ENCODE measurements at regions not wholly inside any gene's neighbourhood (a gene's known extent, or its start where the extent isn't known, plus 50 kb on each side); places are given as distances from the start of the nearest gene placed in this dataset.

DNA sequence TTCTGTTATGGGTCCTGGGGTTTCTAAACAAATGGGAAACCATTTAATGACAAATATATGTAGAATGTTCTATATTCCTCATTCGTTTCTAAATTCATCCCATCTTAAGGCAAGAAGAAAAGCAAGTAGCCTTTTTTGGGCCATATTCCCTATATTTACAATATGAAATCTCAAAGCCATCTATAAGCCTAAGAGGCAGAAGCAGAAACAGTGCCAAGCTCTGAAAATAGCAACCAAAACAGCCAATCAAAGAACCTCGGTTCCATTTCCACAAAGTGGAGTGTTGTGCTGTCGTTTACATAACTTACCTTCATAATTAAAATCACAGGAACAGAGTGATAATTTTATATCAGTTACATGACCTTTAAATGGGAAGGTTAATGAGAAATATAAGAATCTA, 330.6 kb upstream of the GATB start:
- no peaks in the 10 kb centered on the region for H3K36me3 ChIP-seq (ENCODE audit: control insufficient read depth in 1 of 2, insufficient read depth in 2 of 2, low read length in 2 of 2)
- no peak overlapping the region for H3K27ac ChIP-seq (ENCODE audit: low read depth, low read length)
- no peaks in the 10 kb centered on the region for H3K27me3 ChIP-seq (ENCODE audit: control insufficient read depth in 1 of 2, insufficient read depth in 2 of 2, low read length in 2 of 2)
- H3K4me3 ChIP-seq (ENCODE audit: low read depth in 1 of 2, low read length in 2 of 2), result no peak overlapping the region
- peaks cover 0 to 5% of the 10 kb centered on the region in 2 donors for H3K4me1 ChIP-seq (ENCODE audit: control insufficient read depth in 1 of 2, insufficient read depth in 2 of 2, low read length in 2 of 2)
- no peak overlapping the region for H3K9ac ChIP-seq (ENCODE audit: low read depth in 1 of 2, low read length in 2 of 2)
- no peaks in the 10 kb centered on the region for H3K9me3 ChIP-seq (ENCODE audit: control insufficient read depth in 1 of 2, low read length in 2 of 2)

DNA sequence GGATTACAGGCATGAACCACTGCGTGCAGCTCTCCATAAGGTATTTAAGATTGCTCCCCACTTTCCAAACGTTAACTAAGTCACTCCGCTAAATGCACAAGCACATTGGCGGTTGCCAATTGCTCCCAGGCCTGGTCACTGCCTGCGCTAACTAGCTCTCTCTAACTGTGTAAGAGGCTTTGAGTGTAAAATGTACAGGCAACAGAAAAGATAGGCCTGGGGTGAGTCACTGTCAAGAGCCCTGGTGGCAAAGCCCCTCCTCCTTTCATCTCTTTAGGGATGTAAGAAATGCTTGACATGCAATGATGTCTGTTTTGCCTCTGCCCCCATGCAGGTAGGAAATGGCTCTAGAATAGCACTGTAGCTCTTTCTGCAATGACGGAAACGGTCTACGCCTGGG, 329.7 kb upstream of the GATB start:
- H3K9me3 ChIP-seq (ENCODE audit: control insufficient read depth in 1 of 2, low read length in 2 of 2), result no peaks in the 10 kb centered on the region
- H3K9ac ChIP-seq (ENCODE audit: low read depth in 1 of 2, low read length in 2 of 2), result no peak overlapping the region
- no peak overlapping the region for H3K4me3 ChIP-seq (ENCODE audit: low read depth in 1 of 2, low read length in 2 of 2)
- H3K36me3 ChIP-seq (ENCODE audit: control insufficient read depth in 1 of 2, insufficient read depth in 2 of 2, low read length in 2 of 2), result no peaks in the 10 kb centered on the region
- no peak overlapping the region for H3K27ac ChIP-seq (ENCODE audit: low read depth, low read length)
- peaks cover 0 to 5% of the 10 kb centered on the region in 2 donors for H3K4me1 ChIP-seq (ENCODE audit: control insufficient read depth in 1 of 2, insufficient read depth in 2 of 2, low read length in 2 of 2)
- H3K27me3 ChIP-seq (ENCODE audit: control insufficient read depth in 1 of 2, insufficient read depth in 2 of 2, low read length in 2 of 2), result no peaks in the 10 kb centered on the region

DNA sequence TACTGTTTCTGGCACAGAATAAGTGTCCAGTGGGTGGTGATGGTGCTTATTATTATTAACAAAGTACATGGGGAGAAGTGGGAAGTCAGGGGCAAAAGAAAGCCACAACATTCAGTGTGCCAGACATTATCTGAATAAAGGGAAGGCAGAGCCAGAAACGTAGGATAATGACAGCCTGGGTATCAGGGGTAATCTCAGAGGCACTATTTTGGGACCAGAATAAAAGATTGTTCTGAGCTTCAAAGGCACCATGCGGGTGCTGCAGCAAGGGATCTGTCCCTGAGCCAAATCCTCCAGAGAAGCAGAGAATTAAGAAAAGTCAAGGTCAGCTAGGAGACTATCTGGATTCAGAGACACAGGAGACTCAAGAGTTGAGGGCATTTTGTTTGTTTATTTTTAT, 328.8 kb upstream of the GATB start:
- no peak overlapping the region for H3K27ac ChIP-seq (ENCODE audit: low read depth, low read length)

DNA sequence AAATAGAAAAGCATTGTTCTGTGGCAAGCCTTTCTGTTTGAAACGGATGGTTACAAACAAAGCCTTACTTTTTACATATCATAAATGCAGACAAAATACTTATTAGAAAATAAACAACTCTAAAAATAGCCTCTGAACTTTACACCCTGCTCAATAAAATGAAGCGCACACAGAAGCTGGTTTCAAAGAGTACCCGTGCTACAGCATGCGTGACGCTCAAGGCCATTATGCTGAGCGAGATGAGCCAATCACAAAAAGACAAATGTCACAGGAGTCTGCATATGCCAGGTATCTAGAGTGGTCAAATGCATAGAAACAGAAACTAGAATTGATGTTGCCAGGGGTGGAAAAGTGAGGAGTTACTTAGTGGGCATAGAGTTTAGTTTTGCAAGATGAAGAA, 326.5 kb upstream of the GATB start:
- Histone ChIP-seq H3K27ac (ENCODE audit: low read depth, low read length) (no peak overlapping the region), H3K4me1 (ENCODE audit: control insufficient read depth in 1 of 2, insufficient read depth in 2 of 2, low read length in 2 of 2) (peaks cover 0 to 5% of the 10 kb centered on the region in 2 donors), H3K9ac (ENCODE audit: low read depth in 1 of 2, low read length in 2 of 2) (no peak overlapping the region), H3K36me3 (ENCODE audit: control insufficient read depth in 1 of 2, insufficient read depth in 2 of 2, low read length in 2 of 2) (no peaks in the 10 kb centered on the region), H3K4me3 (ENCODE audit: low read depth in 1 of 2, low read length in 2 of 2) (no peak overlapping the region), H3K27me3 (ENCODE audit: control insufficient read depth in 1 of 2, insufficient read depth in 2 of 2, low read length in 2 of 2) (no peaks in the 10 kb centered on the region), H3K9me3 (ENCODE audit: control insufficient read depth in 1 of 2, low read length in 2 of 2) (no peaks in the 10 kb centered on the region)

More for the DNA sequence above, 328.8 kb upstream of the GATB start:
- Histone ChIP-seq H3K36me3 (ENCODE audit: control insufficient read depth in 1 of 2, insufficient read depth in 2 of 2, low read length in 2 of 2) (no peaks in the 10 kb centered on the region), H3K27me3 (ENCODE audit: control insufficient read depth in 1 of 2, insufficient read depth in 2 of 2, low read length in 2 of 2) (no peaks in the 10 kb centered on the region), H3K4me3 (ENCODE audit: low read depth in 1 of 2, low read length in 2 of 2) (no peak overlapping the region), H3K9ac (ENCODE audit: low read depth in 1 of 2, low read length in 2 of 2) (no peak overlapping the region), H3K9me3 (ENCODE audit: control insufficient read depth in 1 of 2, low read length in 2 of 2) (no peaks in the 10 kb centered on the region), H3K4me1 (ENCODE audit: control insufficient read depth in 1 of 2, insufficient read depth in 2 of 2, low read length in 2 of 2) (peaks cover 0 to 5% of the 10 kb centered on the region in 2 donors)

DNA sequence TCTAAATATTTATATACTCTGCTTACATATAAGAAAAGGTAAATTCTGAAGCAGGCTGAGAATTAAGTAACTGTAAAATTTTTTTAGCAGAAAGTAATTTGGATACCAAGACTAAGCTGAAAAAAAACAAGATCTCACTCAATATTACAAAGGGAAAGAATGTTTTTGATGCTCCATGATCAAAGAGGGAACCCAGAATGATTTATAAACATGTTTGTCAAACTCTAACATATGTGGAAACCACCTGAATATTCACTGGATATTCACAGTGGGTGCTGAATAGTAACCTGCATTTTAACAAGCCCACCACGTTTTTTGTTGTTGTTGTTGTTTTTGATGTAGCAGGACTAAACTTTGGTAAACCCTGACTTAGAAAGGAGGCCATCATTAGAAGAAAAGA, 324.9 kb upstream of the GATB start:
- no peak overlapping the region for H3K9ac ChIP-seq (ENCODE audit: low read depth in 1 of 2, low read length in 2 of 2)
- H3K4me3 ChIP-seq (ENCODE audit: low read depth in 1 of 2, low read length in 2 of 2), result no peak overlapping the region
- no peaks in the 10 kb centered on the region for H3K27me3 ChIP-seq (ENCODE audit: control insufficient read depth in 1 of 2, insufficient read depth in 2 of 2, low read length in 2 of 2)
- H3K4me1 ChIP-seq (ENCODE audit: control insufficient read depth in 1 of 2, insufficient read depth in 2 of 2, low read length in 2 of 2), result peaks cover 0 to 5% of the 10 kb centered on the region in 2 donors
- H3K36me3 ChIP-seq (ENCODE audit: control insufficient read depth in 1 of 2, insufficient read depth in 2 of 2, low read length in 2 of 2), result no peaks in the 10 kb centered on the region
- no peak overlapping the region for H3K27ac ChIP-seq (ENCODE audit: low read depth, low read length)
- H3K9me3 ChIP-seq (ENCODE audit: control insufficient read depth in 1 of 2, low read length in 2 of 2), result no peaks in the 10 kb centered on the region

DNA sequence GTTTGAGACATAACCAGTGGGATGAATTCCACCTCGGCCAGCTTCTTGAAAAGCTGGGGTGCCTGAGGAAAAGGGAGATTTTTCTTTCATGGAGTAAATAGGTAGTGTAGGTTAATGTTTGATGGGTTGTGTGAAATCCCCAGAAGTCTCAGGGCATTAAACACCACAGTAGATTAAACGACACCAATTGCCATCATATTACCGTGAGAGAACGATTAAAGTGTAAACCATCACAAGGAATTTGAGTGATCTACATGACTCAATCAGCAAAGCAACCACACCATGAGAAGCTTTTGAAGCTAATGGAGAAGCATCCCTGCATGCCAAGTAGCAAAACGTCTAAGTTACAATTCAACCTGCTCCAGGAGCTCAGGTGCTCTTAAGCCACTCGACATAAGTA, 322.5 kb upstream of the GATB start:
- Histone ChIP-seq H3K9me3 (ENCODE audit: control insufficient read depth in 1 of 2, low read length in 2 of 2) (no peaks in the 10 kb centered on the region), H3K27ac (ENCODE audit: low read depth, low read length) (no peak overlapping the region), H3K27me3 (ENCODE audit: control insufficient read depth in 1 of 2, insufficient read depth in 2 of 2, low read length in 2 of 2) (no peaks in the 10 kb centered on the region), H3K9ac (ENCODE audit: low read depth in 1 of 2, low read length in 2 of 2) (no peak overlapping the region), H3K4me3 (ENCODE audit: low read depth in 1 of 2, low read length in 2 of 2) (no peak overlapping the region), H3K36me3 (ENCODE audit: control insufficient read depth in 1 of 2, insufficient read depth in 2 of 2, low read length in 2 of 2) (no peaks in the 10 kb centered on the region), H3K4me1 (ENCODE audit: control insufficient read depth in 1 of 2, insufficient read depth in 2 of 2, low read length in 2 of 2) (peaks cover 0 to 5% of the 10 kb centered on the region in 2 donors)

DNA sequence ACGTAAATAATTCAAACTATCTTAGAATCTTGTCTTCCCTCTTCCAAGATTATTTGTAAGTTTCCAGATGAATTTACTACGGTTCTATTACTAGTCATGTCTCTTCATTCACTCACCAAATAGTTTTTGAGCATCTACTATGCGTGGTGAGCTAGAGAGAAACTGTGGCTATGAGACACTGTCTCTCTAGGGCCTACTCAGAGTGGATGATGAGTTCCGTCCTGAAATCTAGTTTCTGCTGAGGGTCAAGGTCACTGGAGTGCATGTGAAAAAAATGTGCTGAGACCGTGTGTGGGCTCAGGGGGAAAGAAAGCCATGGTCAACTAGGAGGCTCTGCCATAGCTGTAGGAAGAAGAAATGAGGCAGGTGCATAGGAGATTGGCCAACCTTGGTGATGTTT, 320.2 kb upstream of the GATB start:
- H3K4me1 ChIP-seq (ENCODE audit: control insufficient read depth in 1 of 2, insufficient read depth in 2 of 2, low read length in 2 of 2), result no peaks in the 10 kb centered on the region
- no peaks in the 10 kb centered on the region for H3K9me3 ChIP-seq (ENCODE audit: control insufficient read depth in 1 of 2, low read length in 2 of 2)
- H3K36me3 ChIP-seq (ENCODE audit: control insufficient read depth in 1 of 2, insufficient read depth in 2 of 2, low read length in 2 of 2), result no peaks in the 10 kb centered on the region
- no peaks in the 10 kb centered on the region for H3K27me3 ChIP-seq (ENCODE audit: control insufficient read depth in 1 of 2, insufficient read depth in 2 of 2, low read length in 2 of 2)
- H3K27ac ChIP-seq (ENCODE audit: low read depth, low read length), result no peak overlapping the region
- no peak overlapping the region for H3K9ac ChIP-seq (ENCODE audit: low read depth in 1 of 2, low read length in 2 of 2)
- H3K4me3 ChIP-seq (ENCODE audit: low read depth in 1 of 2, low read length in 2 of 2), result no peak overlapping the region

DNA sequence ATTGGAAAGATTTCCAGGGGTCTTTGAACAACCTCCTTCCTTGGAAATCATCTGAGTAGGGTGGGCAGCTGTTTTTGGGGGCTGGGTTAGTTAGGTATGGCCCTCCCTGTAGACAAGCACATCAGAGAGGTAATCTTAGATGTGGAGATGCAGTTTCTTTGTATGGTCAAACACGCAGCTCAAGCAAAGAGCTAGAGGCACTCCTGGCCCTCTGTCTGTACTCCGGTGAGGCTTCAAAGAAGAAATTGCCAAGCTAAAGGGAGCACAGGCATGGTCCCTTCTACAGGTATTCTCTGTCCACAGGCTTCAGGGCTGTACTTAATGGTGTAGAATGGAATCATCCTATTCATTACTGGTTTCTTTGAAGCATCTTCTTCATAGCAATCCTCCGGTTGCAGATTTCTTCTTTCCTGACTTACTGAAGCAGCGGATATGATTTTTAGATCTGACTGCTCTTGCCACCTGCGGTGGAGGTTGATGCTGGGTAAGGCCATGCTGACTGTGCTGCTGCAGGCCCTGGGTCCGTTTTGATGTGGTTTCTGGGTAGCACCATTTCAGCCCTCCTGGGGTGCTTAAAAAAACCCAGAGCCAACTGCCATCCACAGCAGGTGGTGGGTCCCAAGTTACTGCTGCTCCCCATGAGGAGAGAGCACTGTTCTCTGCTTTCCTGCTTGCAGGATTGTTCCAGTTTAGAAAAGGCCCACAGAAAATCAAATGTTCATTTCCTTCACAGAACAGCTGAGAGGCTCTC, 318.9 kb upstream of the GATB start:
- Histone ChIP-seq H3K27me3 (ENCODE audit: control insufficient read depth in 1 of 2, insufficient read depth in 2 of 2, low read length in 2 of 2) (no peaks in the 10 kb centered on the region), H3K4me1 (ENCODE audit: control insufficient read depth in 1 of 2, insufficient read depth in 2 of 2, low read length in 2 of 2) (no peaks in the 10 kb centered on the region), H3K4me3 (ENCODE audit: low read depth in 1 of 2, low read length in 2 of 2) (no peak overlapping the region), H3K36me3 (ENCODE audit: control insufficient read depth in 1 of 2, insufficient read depth in 2 of 2, low read length in 2 of 2) (no peaks in the 10 kb centered on the region), H3K9me3 (ENCODE audit: control insufficient read depth in 1 of 2, low read length in 2 of 2) (no peaks in the 10 kb centered on the region), H3K9ac (ENCODE audit: low read depth in 1 of 2, low read length in 2 of 2) (no peak overlapping the region), H3K27ac (ENCODE audit: low read depth, low read length) (no peak overlapping the region)

DNA sequence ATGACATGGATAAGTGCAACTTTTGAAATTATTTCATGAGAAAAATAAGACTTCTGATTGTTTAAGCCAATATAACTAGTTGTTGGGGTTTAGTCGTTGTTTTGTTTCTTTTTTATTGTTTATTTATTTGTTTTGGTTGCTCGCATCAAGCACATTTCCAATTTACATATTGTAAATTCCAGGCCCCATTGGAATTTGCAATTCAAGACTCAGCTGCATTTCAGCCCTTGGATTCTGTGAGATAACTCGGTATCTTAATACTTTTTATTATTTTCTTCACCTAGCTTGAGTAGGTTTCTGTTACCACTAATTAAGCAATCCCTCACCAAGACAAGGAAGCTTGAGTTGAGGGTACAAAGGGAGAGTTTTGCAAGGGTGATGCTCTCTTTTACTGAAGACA, 318.3 kb upstream of the GATB start:
- Histone ChIP-seq H3K27me3 (ENCODE audit: control insufficient read depth in 1 of 2, insufficient read depth in 2 of 2, low read length in 2 of 2) (no peaks in the 10 kb centered on the region), H3K9me3 (ENCODE audit: control insufficient read depth in 1 of 2, low read length in 2 of 2) (no peaks in the 10 kb centered on the region), H3K36me3 (ENCODE audit: control insufficient read depth in 1 of 2, insufficient read depth in 2 of 2, low read length in 2 of 2) (no peaks in the 10 kb centered on the region), H3K4me3 (ENCODE audit: low read depth in 1 of 2, low read length in 2 of 2) (no peak overlapping the region), H3K4me1 (ENCODE audit: control insufficient read depth in 1 of 2, insufficient read depth in 2 of 2, low read length in 2 of 2) (no peaks in the 10 kb centered on the region), H3K9ac (ENCODE audit: low read depth in 1 of 2, low read length in 2 of 2) (no peak overlapping the region), H3K27ac (ENCODE audit: low read depth, low read length) (no peak overlapping the region)

DNA sequence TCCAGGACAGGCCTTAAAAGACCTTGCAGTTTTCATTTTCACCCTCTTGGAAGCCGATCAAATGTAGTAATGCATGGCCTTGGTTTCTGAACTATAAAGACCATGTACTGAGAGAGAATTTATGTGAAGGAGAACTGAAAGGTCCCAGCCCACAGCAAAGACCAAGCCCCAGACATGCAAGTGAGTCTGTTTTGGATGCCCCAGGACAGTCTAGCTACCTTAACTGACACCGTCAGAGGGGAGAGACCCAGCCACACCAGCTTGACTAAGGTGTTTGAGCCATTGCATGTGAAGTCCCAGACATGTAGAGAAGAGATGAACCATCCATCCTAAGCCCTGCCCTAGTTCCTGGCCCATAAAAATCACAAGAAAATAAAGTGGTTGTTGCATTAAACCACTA, 316.8 kb upstream of the GATB start:
- H3K4me1 ChIP-seq (ENCODE audit: control insufficient read depth in 1 of 2, insufficient read depth in 2 of 2, low read length in 2 of 2), result no peaks in the 10 kb centered on the region
- H3K4me3 ChIP-seq (ENCODE audit: low read depth in 1 of 2, low read length in 2 of 2), result no peak overlapping the region
- no peak overlapping the region for H3K27ac ChIP-seq (ENCODE audit: low read depth, low read length)
- no peaks in the 10 kb centered on the region for H3K9me3 ChIP-seq (ENCODE audit: control insufficient read depth in 1 of 2, low read length in 2 of 2)
- H3K36me3 ChIP-seq (ENCODE audit: control insufficient read depth in 1 of 2, insufficient read depth in 2 of 2, low read length in 2 of 2), result no peaks in the 10 kb centered on the region
- H3K27me3 ChIP-seq (ENCODE audit: control insufficient read depth in 1 of 2, insufficient read depth in 2 of 2, low read length in 2 of 2), result no peaks in the 10 kb centered on the region
- no peak overlapping the region for H3K9ac ChIP-seq (ENCODE audit: low read depth in 1 of 2, low read length in 2 of 2)

All from duodenal mucosa (tissue), 2 donors.